H9 (cell line): ENCODE measurements at regions not wholly inside any gene's neighbourhood (a gene's known extent, or its start where the extent isn't known, plus 50 kb on each side); places are given as distances from the start of the nearest gene placed in this dataset.

Experiments used
- DNase-seq: peaks from one replicate; pipeline ENCODE4 v3.0.0-alpha.2; 2017
- H2AFZ ChIP-seq: one replicate; pipeline ENCODE4 v1.6.1; 2013; ENCODE audit warnings: mild to moderate bottlenecking, low read length, control low read depth, moderate library complexity
- H2AK5ac ChIP-seq: 2 replicates; pipeline ENCODE4 v1.6.1; 2013; ENCODE audit warnings: low read length, control low read depth, mixed read lengths; ENCODE audit not compliant: insufficient read length
- H2BK120ac ChIP-seq: one replicate; pipeline ENCODE4 v1.6.1; 2013; ENCODE audit warnings: low read depth, mild to moderate bottlenecking, low read length, control low read depth, inconsistent platforms; ENCODE audit not compliant: poor library complexity, severe bottlenecking
- H2BK12ac ChIP-seq: 2 replicates; pipeline ENCODE4 v1.6.1; 2013; ENCODE audit warnings: low read length, control low read depth, mixed read lengths, low read depth; ENCODE audit not compliant: insufficient read length
- H2BK15ac ChIP-seq: 2 replicates; pipeline ENCODE4 v1.6.1; 2013; ENCODE audit warnings: low read depth, low read length, control low read depth
- H2BK20ac ChIP-seq: one replicate; pipeline ENCODE4 v1.6.1; 2013; ENCODE audit warnings: low read depth, mild to moderate bottlenecking, low read length, control low read depth, inconsistent platforms; ENCODE audit not compliant: poor library complexity, severe bottlenecking
- H2BK5ac ChIP-seq: 2 replicates; pipeline ENCODE4 v1.6.1; 2013; ENCODE audit warnings: low read length, control low read depth, mixed read lengths; ENCODE audit not compliant: insufficient read length
- H3K14ac ChIP-seq: 2 replicates; pipeline ENCODE4 v1.6.1; 2013; ENCODE audit warnings: low read length, control low read depth; ENCODE audit not compliant: insufficient read depth
- H3K18ac ChIP-seq: 2 replicates; pipeline ENCODE4 v1.6.1; 2013; ENCODE audit warnings: low read depth, mild to moderate bottlenecking, mixed read lengths, low read length, control low read depth; ENCODE audit not compliant: insufficient read length
- H3K23ac ChIP-seq: 2 replicates; pipeline ENCODE4 v1.6.1; 2013; ENCODE audit warnings: low read length, control low read depth, mixed read lengths, low read depth; ENCODE audit not compliant: insufficient read length
- H3K23me2 ChIP-seq: 2 replicates; pipeline ENCODE4 v1.6.1; 2013; ENCODE audit warnings: low read depth, mild to moderate bottlenecking, mixed read lengths, low read length, control low read depth; ENCODE audit not compliant: insufficient read length, poor library complexity, severe bottlenecking
- H3K27ac ChIP-seq: 2 replicates; pipeline ENCODE4 v1.5.1; 2013; ENCODE audit warnings: low read length, control low read depth, mixed read lengths, low read depth; ENCODE audit not compliant: insufficient read length
- H3K27me3 ChIP-seq: 2 replicates; pipeline ENCODE4 v1.6.1; 2013; ENCODE audit warnings: low read length, control low read depth, inconsistent platforms; ENCODE audit not compliant: insufficient read depth
- H3K4ac ChIP-seq: 2 replicates; pipeline ENCODE4 v1.6.1; 2013; ENCODE audit warnings: low read depth, mild to moderate bottlenecking, control low read depth, inconsistent platforms, low read length, moderate library complexity
- H3K4me1 ChIP-seq: 2 replicates; pipeline ENCODE4 v1.6.1; 2013; ENCODE audit warnings: low read length, control low read depth, inconsistent platforms; ENCODE audit not compliant: insufficient read depth
- H3K4me2 ChIP-seq: 2 replicates; pipeline ENCODE4 v1.6.1; 2013; ENCODE audit warnings: low read length, control low read depth, mixed read lengths; ENCODE audit not compliant: insufficient read length, insufficient read depth
- H3K56ac ChIP-seq: 2 replicates; pipeline ENCODE4 v1.6.1; 2013; ENCODE audit warnings: low read depth, mild to moderate bottlenecking, mixed read lengths, low read length, control low read depth; ENCODE audit not compliant: insufficient read length
- H3K79me1 ChIP-seq: 2 replicates; pipeline ENCODE4 v1.6.1; 2013; ENCODE audit warnings: low read depth, mild to moderate bottlenecking, moderate library complexity, low read length, control low read depth, inconsistent platforms; ENCODE audit not compliant: insufficient read depth, poor library complexity, severe bottlenecking
- H3K79me2 ChIP-seq: 2 replicates; pipeline ENCODE4 v1.6.1; 2013; ENCODE audit warnings: low read length, control low read depth, inconsistent platforms; ENCODE audit not compliant: insufficient read depth
- H3K9ac ChIP-seq: 2 replicates; pipeline ENCODE4 v1.6.1; 2013; ENCODE audit warnings: low read length, control low read depth, mixed read lengths; ENCODE audit not compliant: insufficient read length; ENCODE audit errors: extremely low read depth
- H3K9me3 ChIP-seq: one replicate; pipeline ENCODE4 v1.6.1; 2013; ENCODE audit warnings: low read depth, low read length, inconsistent platforms; ENCODE audit not compliant: control insufficient read depth
- H3T11ph ChIP-seq: one replicate; pipeline ENCODE4 v1.6.1; 2013; ENCODE audit warnings: mild to moderate bottlenecking, low read length, control low read depth, inconsistent platforms
- H4K20me1 ChIP-seq: one replicate; pipeline ENCODE4 v1.6.1; 2013; ENCODE audit not compliant: control insufficient read depth, insufficient read length, insufficient read depth
- H4K5ac ChIP-seq: 2 replicates; pipeline ENCODE4 v1.6.1; 2013; ENCODE audit warnings: low read depth, mild to moderate bottlenecking, mixed read lengths, low read length, control low read depth; ENCODE audit not compliant: insufficient read length
- H4K8ac ChIP-seq: replicated peaks from 2 replicates; pipeline ENCODE4 v1.6.1; 2013; ENCODE audit warnings: low read length, control low read depth, mixed read lengths, low read depth; ENCODE audit not compliant: insufficient read length
- H4K91ac ChIP-seq: 2 replicates; pipeline ENCODE4 v1.6.1; 2013; ENCODE audit warnings: low read depth, mild to moderate bottlenecking, moderate library complexity, mixed read lengths, low read length, control low read depth; ENCODE audit not compliant: insufficient read length
- H3K27ac Mint-ChIP-seq, 3 experiments: 2 replicates in 2 of 3; 3 replicates in 1 of 3; pipeline ENCODE4 v1.8.0; 2020 to 2021; ENCODE audit warnings: mixed read lengths in 3 of 3, mild to moderate bottlenecking in 1 of 3, moderate library complexity in 1 of 3
- H3K27me3 Mint-ChIP-seq: 2 replicates; pipeline ENCODE4 v1.8.0; 2021; ENCODE audit warnings: low read depth, mild to moderate bottlenecking, moderate library complexity, mixed read lengths
- H3K36me3 Mint-ChIP-seq, 3 experiments: 2 replicates in 2 of 3; 3 replicates in 1 of 3; pipeline ENCODE4 v1.8.0; 2020 to 2021; ENCODE audit warnings: low read depth in 3 of 3, mixed read lengths in 3 of 3; ENCODE audit not compliant: insufficient read depth in 1 of 3
- H3K4me1 Mint-ChIP-seq, 2 experiments: 2 replicates each; pipeline ENCODE4 v1.8.0; 2020; ENCODE audit warnings: mixed read lengths in 2 of 2
- H3K4me3 Mint-ChIP-seq, 2 experiments: 2 replicates in 1 of 2; 3 replicates in 1 of 2; pipeline ENCODE4 v1.8.0; 2020 to 2021; ENCODE audit warnings: mild to moderate bottlenecking in 2 of 2, mixed read lengths in 2 of 2, moderate library complexity in 1 of 2
- H3K9me3 Mint-ChIP-seq, 2 experiments: 2 replicates in 1 of 2; 3 replicates in 1 of 2; pipeline ENCODE4 v1.8.0; 2020; ENCODE audit warnings: mild to moderate bottlenecking in 2 of 2, mixed read lengths in 2 of 2, moderate library complexity in 1 of 2
- CTCF ChIP-seq: fragments of 200-600 bp; sonication (generic); conservative IDR thresholded peaks from 3 replicates; pipeline ENCODE4 v1.8.0; 2021; ENCODE audit warnings: antibody characterized with exemption, mild to moderate bottlenecking
- WGBS: extraction: QIAGEN DNeasy Blood & Tissue Kit; methylation state at CpG from one replicate; pipeline ENCODE4 v1.1.7; 2013; ENCODE audit warnings: missing lambda C conversion rate, low lambda C conversion rate, mixed read lengths; ENCODE audit not compliant: insufficient read length; ENCODE audit errors: extremely low coverage; 5-methylcytosine and 5-hydroxymethylcytosine counted together

GRCh38 chr4:188719794-188720193 is 580.6 kb downstream of the TRIML1 start:
- no peaks in the 10 kb centered on the region for H3K27me3 ChIP-seq
- WGBS, result no CpG with 5 or more reads among the region's 1 CpG
- H3K4me1 Mint-ChIP-seq, result no peaks in the 10 kb centered on the region
- H2BK15ac ChIP-seq, result no peak overlapping the region
- TF ChIP-seq CTCF, result peak; percentile 55
- H4K91ac ChIP-seq, result no peak overlapping the region
- H3K4me2 ChIP-seq, result no peak overlapping the region
- H3K9me3 Mint-ChIP-seq, result peaks cover 16 to 17% of the 10 kb centered on the region in 2 experiments
- no peak overlapping the region for H3K14ac ChIP-seq
- H3K4ac ChIP-seq, result no peak overlapping the region
- H2AK5ac ChIP-seq, result no peak overlapping the region
- no peak overlapping the region for H3K56ac ChIP-seq
- H2BK5ac ChIP-seq, result no peak overlapping the region
- H4K5ac ChIP-seq, result no peak overlapping the region
- H4K20me1 ChIP-seq, result no peaks in the 10 kb centered on the region
- H2BK12ac ChIP-seq, result no peak overlapping the region
- H3T11ph ChIP-seq, result no peak overlapping the region
- no peaks in the 10 kb centered on the region for H3K4me1 ChIP-seq
- no peak overlapping the region for H3K27ac Mint-ChIP-seq
- no peaks in the 10 kb centered on the region for H3K79me2 ChIP-seq
- H3K36me3 Mint-ChIP-seq, result peaks cover 9 to 19% (median 10%) of the 10 kb centered on the region in 3 experiments
- H2BK20ac ChIP-seq, result no peak overlapping the region
- H4K8ac ChIP-seq, result no peak overlapping the region
- no peak overlapping the region for H3K23ac ChIP-seq
- no peaks in the 10 kb centered on the region for H3K27me3 Mint-ChIP-seq
- peaks cover 7% of the 10 kb centered on the region for H3K9me3 ChIP-seq
- no peak overlapping the region for H2AFZ ChIP-seq
- H3K18ac ChIP-seq, result no peak overlapping the region
- H3K79me1 ChIP-seq, result no peaks in the 10 kb centered on the region
- no peak overlapping the region for H3K9ac ChIP-seq
- H2BK120ac ChIP-seq, result no peak overlapping the region
- H3K23me2 ChIP-seq, result no peaks in the 10 kb centered on the region
- H3K27ac ChIP-seq, result no peak overlapping the region
- DNase-seq, result no peak
- H3K4me3 Mint-ChIP-seq, result no peak overlapping the region
